Fibroblast of lung (primary cell): ENCODE measurements at regions not wholly inside any gene's neighbourhood (a gene's known extent, or its start where the extent isn't known, plus 50 kb on each side); places are given as distances from the start of the nearest gene placed in this dataset.

Experiments used
- EZH2 ChIP-seq: IDR thresholded peaks from 2 replicates; pipeline ENCODE4 v1.5.1; 2012; ENCODE audit warnings: low read length, control low read depth, mild to moderate bottlenecking; ENCODE audit errors: missing control alignments
- TF ChIP-seq, protein P1 (sequence below), 2 donors: IDR thresholded peaks in 1 of 2; conservative IDR thresholded peaks in 1 of 2; 1 replicate in 1 of 2; 2 replicates in 1 of 2; pipeline ENCODE4 v1.5.1; 2011 to 2012; ENCODE audit warnings: low read length in 2 of 2, control low read depth in 1 of 2, inconsistent platforms in 1 of 2, low read depth in 1 of 2, mild to moderate bottlenecking in 1 of 2

DNA sequence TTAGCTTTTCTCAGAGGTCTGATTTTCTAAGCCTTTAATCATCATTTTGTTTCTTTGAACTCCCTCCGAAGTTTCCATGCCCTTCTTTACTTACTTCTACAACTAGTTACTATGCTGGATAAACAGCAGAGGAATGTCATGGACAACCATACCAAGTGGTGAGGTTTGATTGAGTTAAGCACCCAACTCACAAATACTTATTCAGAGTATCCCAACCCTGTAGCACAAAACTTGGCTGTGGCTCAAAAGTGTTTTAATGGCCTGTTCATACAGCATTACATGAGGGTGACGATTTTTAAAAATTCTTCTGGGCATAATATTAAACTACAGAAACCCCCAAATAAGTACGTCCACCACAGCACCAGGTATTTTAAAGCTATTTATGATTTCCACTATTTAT is 946.8 kb upstream of the SOX9 start:
- TF ChIP-seq, protein P1, sequence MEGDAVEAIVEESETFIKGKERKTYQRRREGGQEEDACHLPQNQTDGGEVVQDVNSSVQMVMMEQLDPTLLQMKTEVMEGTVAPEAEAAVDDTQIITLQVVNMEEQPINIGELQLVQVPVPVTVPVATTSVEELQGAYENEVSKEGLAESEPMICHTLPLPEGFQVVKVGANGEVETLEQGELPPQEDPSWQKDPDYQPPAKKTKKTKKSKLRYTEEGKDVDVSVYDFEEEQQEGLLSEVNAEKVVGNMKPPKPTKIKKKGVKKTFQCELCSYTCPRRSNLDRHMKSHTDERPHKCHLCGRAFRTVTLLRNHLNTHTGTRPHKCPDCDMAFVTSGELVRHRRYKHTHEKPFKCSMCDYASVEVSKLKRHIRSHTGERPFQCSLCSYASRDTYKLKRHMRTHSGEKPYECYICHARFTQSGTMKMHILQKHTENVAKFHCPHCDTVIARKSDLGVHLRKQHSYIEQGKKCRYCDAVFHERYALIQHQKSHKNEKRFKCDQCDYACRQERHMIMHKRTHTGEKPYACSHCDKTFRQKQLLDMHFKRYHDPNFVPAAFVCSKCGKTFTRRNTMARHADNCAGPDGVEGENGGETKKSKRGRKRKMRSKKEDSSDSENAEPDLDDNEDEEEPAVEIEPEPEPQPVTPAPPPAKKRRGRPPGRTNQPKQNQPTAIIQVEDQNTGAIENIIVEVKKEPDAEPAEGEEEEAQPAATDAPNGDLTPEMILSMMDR (conservative IDR thresholded peaks at IDR 0.05 in 1 of 2, IDR thresholded peaks at IDR 0.05 in 1 of 2; ENCODE audit: low read depth in 1 of 2, low read length in 2 of 2): no peak
- TF ChIP-seq EZH2: no peak
